HEK293T (cell line): ENCODE measurements at regions not wholly inside any gene's neighbourhood (a gene's known extent, or its start where the extent isn't known, plus 50 kb on each side); places are given as distances from the start of the nearest gene placed in this dataset.

Experiments used
- ARNT ChIP-seq: fragments of 450-650 bp; IDR thresholded peaks from 2 replicates; pipeline ENCODE4 v1.6.1; 2017; ENCODE audit warnings: mild to moderate bottlenecking
- BHLHE40 ChIP-seq: fragments of 450-650 bp; IDR thresholded peaks from 2 replicates; pipeline ENCODE4 v1.6.1; 2016; ENCODE audit warnings: mild to moderate bottlenecking, moderate library complexity, borderline replicate concordance
- ELF4 ChIP-seq: fragments of 450-650 bp; IDR thresholded peaks from 2 replicates; pipeline ENCODE4 v1.6.1; 2017; ENCODE audit warnings: antibody characterized with exemption
- FOXK2 ChIP-seq: fragments of 450-650 bp; IDR thresholded peaks from 2 replicates; pipeline ENCODE4 v1.6.1; 2016; ENCODE audit warnings: mild to moderate bottlenecking
- NFRKB ChIP-seq: fragments of 450-650 bp; IDR thresholded peaks from 2 replicates; pipeline ENCODE4 v1.6.1; 2016; ENCODE audit warnings: mild to moderate bottlenecking, moderate library complexity
- SP1 ChIP-seq: fragments of 450-650 bp; IDR thresholded peaks from 2 replicates; pipeline ENCODE4 v1.6.1; 2017
- SUZ12 ChIP-seq: fragments of 450-650 bp; IDR thresholded peaks from 2 replicates; pipeline ENCODE4 v1.6.1; 2016; ENCODE audit warnings: mild to moderate bottlenecking

DNA sequence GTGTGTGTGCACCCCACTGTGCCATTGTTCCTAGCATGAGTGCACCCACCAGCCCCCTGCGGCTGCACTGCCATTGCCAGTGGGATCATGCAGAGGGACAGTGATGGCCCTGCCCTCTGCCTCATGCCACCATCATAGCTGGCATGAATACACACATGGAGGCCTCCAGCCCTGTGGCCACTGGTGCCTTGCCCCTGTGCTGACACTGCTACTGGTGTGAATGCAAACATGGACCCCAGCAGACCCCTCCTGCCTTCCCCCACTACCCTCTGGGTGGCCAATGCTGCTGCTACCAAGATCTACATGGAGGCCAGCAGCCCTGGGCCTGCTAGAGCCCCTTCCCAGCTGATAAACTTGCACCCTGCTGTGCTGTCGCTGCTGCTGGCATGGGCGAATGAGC lies 995.5 kb upstream of the GOT2 start:
- TF ChIP-seq NFRKB (no peak), SP1 (no peak), SUZ12 (no peak), BHLHE40 (no peak), ARNT (no peak), FOXK2 (no peak), ELF4 (no peak)
